VCaP (cell line): ENCODE measurements at regions not wholly inside any gene's neighbourhood (a gene's known extent, or its start where the extent isn't known, plus 50 kb on each side); places are given as distances from the start of the nearest gene placed in this dataset.

Source experiments
- H3K27ac ChIP-seq: fragments of 450-650 bp; 2 replicates; pipeline ENCODE4 v1.5.1; 2017
- TF ChIP-seq, protein P1 (sequence below): fragments of 450-650 bp; conservative IDR thresholded peaks from 2 replicates; pipeline ENCODE4 v1.5.1; 2017; ENCODE audit warnings: mild to moderate bottlenecking, moderate library complexity

DNA sequence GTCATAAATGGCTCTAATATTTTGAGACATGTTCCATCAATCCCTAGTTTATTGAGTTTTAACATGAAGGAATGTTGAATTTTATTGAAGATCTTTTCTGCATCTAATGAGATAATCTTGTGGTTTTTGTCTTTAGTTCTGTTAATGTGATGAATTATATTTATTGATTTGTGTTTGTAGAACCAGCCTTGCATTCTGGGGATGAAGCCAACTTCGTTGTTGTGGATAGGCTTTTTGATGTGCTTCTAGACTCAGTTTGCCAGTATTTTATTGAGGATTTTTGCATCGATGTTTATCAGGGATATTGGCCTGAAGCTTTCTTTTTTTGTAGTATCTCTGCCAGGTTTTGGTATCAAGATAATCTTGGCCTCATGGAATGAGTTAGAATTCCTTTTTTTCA lies 72.0 kb upstream of the CD96 start:
- TF ChIP-seq, protein P1, sequence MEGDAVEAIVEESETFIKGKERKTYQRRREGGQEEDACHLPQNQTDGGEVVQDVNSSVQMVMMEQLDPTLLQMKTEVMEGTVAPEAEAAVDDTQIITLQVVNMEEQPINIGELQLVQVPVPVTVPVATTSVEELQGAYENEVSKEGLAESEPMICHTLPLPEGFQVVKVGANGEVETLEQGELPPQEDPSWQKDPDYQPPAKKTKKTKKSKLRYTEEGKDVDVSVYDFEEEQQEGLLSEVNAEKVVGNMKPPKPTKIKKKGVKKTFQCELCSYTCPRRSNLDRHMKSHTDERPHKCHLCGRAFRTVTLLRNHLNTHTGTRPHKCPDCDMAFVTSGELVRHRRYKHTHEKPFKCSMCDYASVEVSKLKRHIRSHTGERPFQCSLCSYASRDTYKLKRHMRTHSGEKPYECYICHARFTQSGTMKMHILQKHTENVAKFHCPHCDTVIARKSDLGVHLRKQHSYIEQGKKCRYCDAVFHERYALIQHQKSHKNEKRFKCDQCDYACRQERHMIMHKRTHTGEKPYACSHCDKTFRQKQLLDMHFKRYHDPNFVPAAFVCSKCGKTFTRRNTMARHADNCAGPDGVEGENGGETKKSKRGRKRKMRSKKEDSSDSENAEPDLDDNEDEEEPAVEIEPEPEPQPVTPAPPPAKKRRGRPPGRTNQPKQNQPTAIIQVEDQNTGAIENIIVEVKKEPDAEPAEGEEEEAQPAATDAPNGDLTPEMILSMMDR: no peak
- no peak overlapping the region for H3K27ac ChIP-seq

GRCh38 chr3:111471831-111472230 lies 70.2 kb upstream of the CD96 start:
- TF ChIP-seq, protein P1: no peak
- H3K27ac ChIP-seq: no peak overlapping the region

DNA sequence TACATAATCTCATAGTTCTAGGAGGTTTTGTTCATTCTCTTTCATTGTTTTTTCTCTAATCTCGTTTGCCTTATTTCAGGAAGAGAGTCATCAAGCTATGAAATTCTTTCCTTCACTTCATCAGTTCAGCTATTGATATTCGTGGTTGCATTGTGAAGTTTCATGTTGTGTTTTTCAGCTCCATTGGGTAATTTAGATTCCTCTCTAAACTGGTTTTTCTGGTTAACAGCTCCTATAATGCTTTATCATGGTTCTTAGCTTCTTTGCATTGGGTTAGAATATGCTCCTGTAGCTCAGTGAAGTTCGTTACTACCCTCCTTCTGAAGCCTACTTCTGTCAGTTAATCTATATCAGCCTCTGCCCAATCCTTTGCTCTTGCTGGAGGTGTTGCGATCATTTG lies 69.4 kb upstream of the CD96 start:
- H3K27ac ChIP-seq: no peak overlapping the region
- TF ChIP-seq, protein P1: no peak

GRCh38 chr3:111473550-111473949 lies 68.4 kb upstream of the CD96 start:
- TF ChIP-seq, protein P1: no peak
- H3K27ac ChIP-seq: no peak overlapping the region

DNA sequence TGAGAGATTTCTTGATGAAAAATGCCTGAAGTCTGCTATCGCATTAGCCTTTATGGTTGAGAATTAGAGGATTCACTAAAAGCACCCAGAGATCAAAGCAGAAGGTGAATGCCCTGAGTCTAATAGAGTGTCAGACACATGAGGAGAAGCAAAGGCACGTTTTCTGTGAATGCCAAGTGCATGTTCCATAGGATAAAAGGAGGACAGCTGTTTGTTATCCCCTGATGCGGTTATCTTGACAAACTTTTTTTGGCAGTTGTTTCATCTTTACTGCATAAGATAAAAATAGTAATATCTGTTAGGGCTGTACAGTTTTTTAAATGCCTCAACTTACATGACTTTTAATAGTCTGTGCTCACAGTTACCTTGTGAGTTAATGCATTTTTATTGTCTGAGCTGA lies 65.3 kb upstream of the CD96 start:
- H3K27ac ChIP-seq: no peak overlapping the region
- TF ChIP-seq, protein P1: no peak

DNA sequence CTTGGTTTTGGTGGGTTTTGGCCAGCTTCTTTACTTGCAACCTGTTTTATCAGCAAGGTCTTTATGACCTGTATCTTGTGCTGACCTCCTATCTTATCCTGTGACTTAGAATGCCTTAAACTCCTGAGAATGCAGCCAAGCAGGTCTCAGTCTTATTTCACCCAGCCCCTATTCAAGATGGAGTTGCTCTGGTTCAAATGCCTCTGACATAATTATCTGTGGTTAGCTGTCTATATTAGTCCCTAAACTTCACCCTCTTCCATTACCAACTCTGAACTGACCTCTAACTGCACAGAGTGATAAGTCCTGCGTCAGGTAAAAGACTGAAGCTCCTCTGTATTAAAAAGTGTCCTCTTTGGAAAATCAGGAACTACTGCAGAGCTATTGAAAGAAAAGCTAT lies 61.9 kb upstream of the CD96 start:
- H3K27ac ChIP-seq: no peak overlapping the region
- TF ChIP-seq, protein P1: no peak

GRCh38 chr3:111481551-111481950 lies 60.4 kb upstream of the CD96 start:
- TF ChIP-seq, protein P1: no peak
- H3K27ac ChIP-seq: no peak overlapping the region

- H3K27ac ChIP-seq: no peak overlapping the region
- TF ChIP-seq, protein P1: no peak
Observed at GRCh38 chr3:111482574-111482973, 59.4 kb upstream of the CD96 start.
